HCT116 (cell line): ENCODE measurements at regions not wholly inside any gene's neighbourhood (a gene's known extent, or its start where the extent isn't known, plus 50 kb on each side); places are given as distances from the start of the nearest gene placed in this dataset.

Source experiments
- ATAC-seq: fragments of 200-7000 bp; cut with Tn5 transposase; 2 replicates; pipeline ENCODE4 v1.9.1; 2020; ENCODE audit warnings: mild to moderate bottlenecking, moderate library complexity
- BruUV-seq: library from RNA; stranded (reverse); fragments of 400-500 nt; replicated peaks from 2 replicates; lab custom pipeline; 2021; lab: Mats Ljungman, UMichigan
- CTCF ChIA-PET: fragments of 300-600 bp; sonication (Branson Sonifier 250); formaldehyde crosslinking; loops from one replicate; lab custom pipeline; 2021; ENCODE audit warnings: antibody characterized with exemption; lab: Charles Lee
- POLR2A ChIA-PET: fragments of 300-600, 350-600 bp; sonication (Branson Sonifier 250); formaldehyde crosslinking; loops from one replicate; lab custom pipeline; 2021; ENCODE audit warnings: antibody characterized with exemption; lab: Charles Lee
- RAD21 ChIA-PET, 2 experiments: fragments of 300-600 bp; sonication (Branson Sonifier 250); formaldehyde crosslinking; loops; one replicate each; lab custom pipeline; 2023; ENCODE audit warnings: low total read pairs in 2 of 2; ENCODE audit not compliant: uncharacterized antibody in 2 of 2, unreplicated experiment in 2 of 2, low non-redundant PET in 1 of 2; lab: Charles Lee
- DNase-seq: peaks from one replicate; pipeline ENCODE4 v3.0.0-alpha.2; 2010; ENCODE audit warnings: low read depth, low spot score
- H2AFZ ChIP-seq: fragments of 200-600 bp; shearing (Covaris generic), sonication (generic); 2 replicates; pipeline ENCODE4 v1.6.1; 2017; ENCODE audit warnings: low read depth, mixed run types, mixed read lengths, antibody characterized with exemption, low read length; ENCODE audit not compliant: poor library complexity, severe bottlenecking
- H3K27ac ChIP-seq: 2 replicates; pipeline ENCODE4 v1.5.1; 2012; ENCODE audit warnings: low read depth, low read length
- H3K27me3 ChIP-seq: fragments of 200-600 bp; sonication (generic); 2 replicates; pipeline ENCODE4 v1.6.1; 2016; ENCODE audit warnings: mixed run types, low read length, mixed read lengths; ENCODE audit not compliant: insufficient read depth
- H3K36me3 ChIP-seq, 2 experiments: fragments of 200-500 bp in 1 of 2; fragments of 200-600 bp in 1 of 2; sonication (Bioruptor generic) in 1 of 2; sonication (generic) in 1 of 2; 2 replicates each; pipeline versions ENCODE4 v1.5.1 to v1.6.1; 2014 to 2016; ENCODE audit warnings: low read length in 2 of 2, inconsistent platforms in 1 of 2, mixed read lengths in 1 of 2, mixed run types in 1 of 2; ENCODE audit not compliant: insufficient read depth in 2 of 2, control insufficient read depth in 1 of 2
- H3K4me1 ChIP-seq, 2 experiments: fragments of 200-600 bp in 1 of 2; sonication (generic) in 1 of 2; 2 replicates each; pipeline versions ENCODE4 v1.5.1 to v1.6.1; 2012 to 2017; ENCODE audit warnings: low read length in 2 of 2, inconsistent platforms in 1 of 2, mild to moderate bottlenecking in 1 of 2, mixed read lengths in 1 of 2, mixed run types in 1 of 2, moderate library complexity in 1 of 2; ENCODE audit not compliant: insufficient read depth in 2 of 2, control insufficient read depth in 1 of 2
- H3K4me2 ChIP-seq: fragments of 200-600 bp; sonication (generic); 2 replicates; pipeline ENCODE4 v1.6.1; 2017; ENCODE audit warnings: mixed run types, low read length, mixed read lengths
- H3K4me3 ChIP-seq, 2 experiments: fragments of 200-600 bp in 1 of 2; sonication (generic) in 1 of 2; replicated peaks in 1 of 2; 2 replicates each; pipeline ENCODE4 v1.5.1; 2011 to 2016; ENCODE audit warnings: low read length in 2 of 2, control low read depth in 1 of 2, low read depth in 1 of 2, mild to moderate bottlenecking in 1 of 2, mixed read lengths in 1 of 2, mixed run types in 1 of 2
- H3K79me2 ChIP-seq: fragments of 200-600 bp; sonication (generic); 2 replicates; pipeline ENCODE4 v1.6.1; 2017; ENCODE audit warnings: mild to moderate bottlenecking, mixed run types, low read length, moderate library complexity, mixed read lengths; ENCODE audit not compliant: insufficient read depth
- H3K9ac ChIP-seq: fragments of 200-600 bp; sonication (generic); 2 replicates; pipeline ENCODE4 v1.6.1; 2016; ENCODE audit warnings: low read length, mixed read lengths
- H3K9me2 ChIP-seq: fragments of 200-600 bp; sonication (generic), shearing (Covaris generic); 2 replicates; pipeline ENCODE4 v1.6.1; 2017; ENCODE audit warnings: mixed run types, mild to moderate bottlenecking, moderate library complexity; ENCODE audit not compliant: insufficient read depth
- H3K9me3 ChIP-seq, 2 experiments: fragments of 200-500 bp in 1 of 2; fragments of 200-600 bp in 1 of 2; sonication (Bioruptor generic) in 1 of 2; sonication (generic) in 1 of 2; 2 replicates each; pipeline ENCODE4 v1.6.1; 2014 to 2017; ENCODE audit warnings: low read length in 2 of 2, mixed read lengths in 2 of 2, inconsistent platforms in 1 of 2, low read depth in 1 of 2, mild to moderate bottlenecking in 1 of 2, mixed run types in 1 of 2, moderate library complexity in 1 of 2; ENCODE audit not compliant: control insufficient read depth in 1 of 2, insufficient read depth in 1 of 2
- H4K20me1 ChIP-seq: fragments of 200-600 bp; sonication (generic), shearing (Covaris generic); 2 replicates; pipeline ENCODE4 v1.6.1; 2017; ENCODE audit warnings: mixed run types, mild to moderate bottlenecking, moderate library complexity; ENCODE audit not compliant: insufficient read depth
- ATF3 ChIP-seq: IDR thresholded peaks from 2 replicates; pipeline ENCODE4 v1.6.1; 2012
- CBX3 ChIP-seq: IDR thresholded peaks from 2 replicates; pipeline ENCODE4 v1.6.1; 2012; ENCODE audit warnings: low read depth
- CEBPB ChIP-seq: IDR thresholded peaks from 2 replicates; pipeline ENCODE4 v1.6.1; 2012; ENCODE audit warnings: low read depth
- CTCF ChIP-seq, 3 experiments: fragments of 200-600 bp in 1 of 3; sonication (generic) in 1 of 3; IDR thresholded peaks in 2 of 3; conservative IDR thresholded peaks in 1 of 3; 2 replicates each; pipeline ENCODE4 v1.5.1; 2012 to 2017; ENCODE audit warnings: low read depth in 2 of 3, low read length in 2 of 3, antibody characterized with exemption in 1 of 3, borderline replicate concordance in 1 of 3, control low read depth in 1 of 3, mild to moderate bottlenecking in 1 of 3, mixed read lengths in 1 of 3, mixed run types in 1 of 3, moderate library complexity in 1 of 3; ENCODE audit not compliant: insufficient read depth in 1 of 3
- ELF1 ChIP-seq: IDR thresholded peaks from 2 replicates; pipeline ENCODE4 v1.6.1; 2012; ENCODE audit warnings: low read depth, borderline replicate concordance
- EZH2 ChIP-seq: fragments of 200-600 bp; sonication (generic); IDR thresholded peaks from 2 replicates; pipeline ENCODE4 v1.6.1; 2017; ENCODE audit warnings: antibody characterized with exemption, mixed run types
- EZH2phosphoT487 ChIP-seq: fragments of 200-600 bp; IDR thresholded peaks from 2 replicates; pipeline ENCODE4 v1.6.1; 2018; ENCODE audit warnings: antibody characterized with exemption, borderline replicate concordance
- FOSL1 ChIP-seq: IDR thresholded peaks from 2 replicates; pipeline ENCODE4 v1.6.1; 2012; ENCODE audit warnings: low read depth
- JUND ChIP-seq: IDR thresholded peaks from 2 replicates; pipeline ENCODE4 v1.6.1; 2012
- MAX ChIP-seq: IDR thresholded peaks from 2 replicates; pipeline ENCODE4 v1.6.1; 2012
- POLR2AphosphoS5 ChIP-seq: IDR thresholded peaks from 2 replicates; pipeline ENCODE4 v1.6.1; 2011; ENCODE audit warnings: mild to moderate bottlenecking, low read depth, low read length, moderate library complexity
- RAD21 ChIP-seq: IDR thresholded peaks from 2 replicates; pipeline ENCODE4 v1.6.1; 2012; ENCODE audit warnings: low read depth, mild to moderate bottlenecking
- REST ChIP-seq: IDR thresholded peaks from 2 replicates; pipeline ENCODE4 v1.6.1; 2012; ENCODE audit warnings: low read depth
- SIN3A ChIP-seq: IDR thresholded peaks from 2 replicates; pipeline ENCODE4 v1.6.1; 2012; ENCODE audit warnings: low read depth
- SP1 ChIP-seq: IDR thresholded peaks from 2 replicates; pipeline ENCODE4 v1.6.1; 2012; ENCODE audit warnings: low read depth
- SRF ChIP-seq: IDR thresholded peaks from 2 replicates; pipeline ENCODE4 v1.6.1; 2012; ENCODE audit warnings: low read depth
- TCF7L2 ChIP-seq: IDR thresholded peaks from 2 replicates; pipeline ENCODE4 v1.7.0; 2011; ENCODE audit warnings: borderline replicate concordance, inconsistent platforms; ENCODE audit not compliant: insufficient read depth, insufficient read length; ENCODE audit errors: extremely low read depth
- YY1 ChIP-seq: IDR thresholded peaks from 2 replicates; pipeline ENCODE4 v1.6.1; 2011; ENCODE audit warnings: low read length, low read depth, moderate library complexity, mild to moderate bottlenecking; ENCODE audit not compliant: insufficient replicate concordance; ENCODE audit errors: extremely low read depth
- ZNF274 ChIP-seq: fragments of 200-500 bp; sonication (Bioruptor generic); IDR thresholded peaks from 2 replicates; pipeline ENCODE4 v1.6.1; 2014; ENCODE audit warnings: mild to moderate bottlenecking, low read depth, low read length, inconsistent platforms
- intact Hi-C: fragments of 100-400 bp; cut with micrococcal nuclease; formaldehyde crosslinking; loops from 2 replicates; pipeline ENCODE4 v1.10.0; 2022

GRCh38 chrX:121639781-121640180 lies 592.4 kb downstream of the GLUD2 start:
- H3K4me3 ChIP-seq, result no peak overlapping the region
- H3K9ac ChIP-seq, result no peak overlapping the region
- intact Hi-C loops, result no loop called here
- ATAC-seq (no peak), DNase-seq (no peak)
- H3K9me3 ChIP-seq, result no peaks in the 10 kb centered on the region
- H3K27ac ChIP-seq, result no peak overlapping the region
- H3K4me1 ChIP-seq, result no peaks in the 10 kb centered on the region
- BruUV-seq, result no TSS peak
- no peaks in the 10 kb centered on the region for H3K9me2 ChIP-seq
- no peak overlapping the region for H3K4me2 ChIP-seq
- ChIA-PET POLR2A (no interaction called here), CTCF (no interaction called here), RAD21 (no interaction called here)
- no peak overlapping the region for H2AFZ ChIP-seq
- no peaks in the 10 kb centered on the region for H4K20me1 ChIP-seq
- H3K36me3 ChIP-seq, result no peaks in the 10 kb centered on the region
- no peaks in the 10 kb centered on the region for H3K27me3 ChIP-seq
- no peaks in the 10 kb centered on the region for H3K79me2 ChIP-seq
- no peak for TF ChIP-seq YY1
- TF ChIP-seq CBX3, result no peak
- no peak for TF ChIP-seq POLR2AphosphoS5
- no peak for TF ChIP-seq SP1
- TF ChIP-seq ZNF274, result no peak
- no peak for TF ChIP-seq EZH2phosphoT487
- TF ChIP-seq SIN3A, result no peak
- no peak for TF ChIP-seq TCF7L2
- TF ChIP-seq ATF3, result no peak
- no peak for TF ChIP-seq SRF
- no peak for TF ChIP-seq MAX
- no peak for TF ChIP-seq EZH2
- no peak for TF ChIP-seq RAD21
- no peak for TF ChIP-seq JUND
- TF ChIP-seq REST, result no peak
- no peak for TF ChIP-seq CEBPB
- no peak for TF ChIP-seq CTCF (IDR thresholded peaks at IDR 0.05 in 2 of 3, conservative IDR thresholded peaks at IDR 0.05 in 1 of 3; ENCODE audit: borderline replicate concordance in 1 of 3, insufficient read depth in 1 of 3, low read depth in 2 of 3, low read length in 2 of 3)
- TF ChIP-seq FOSL1, result no peak
- TF ChIP-seq ELF1, result no peak
